Activated T-helper 1 cell treated with anti-CD3 and anti-CD28 coated beads, Interleukin-12 subunit alpha, Interleukin-12 subunit beta, Interleukin-2, Interleukin-4 antibody, amounts not matched to agents 30 ng/mL and 10 ng/mL and 1 ng/mL, durations not matched to agents 14 hours and 24 hours and 36 hours (primary cell): ENCODE measurements at regions not wholly inside any gene's neighbourhood (a gene's known extent, or its start where the extent isn't known, plus 50 kb on each side); places are given as distances from the start of the nearest gene placed in this dataset.

ENCODE experiments used
- DNase-seq: peaks from one replicate; pipeline ENCODE4 v3.0.0; 2021; ENCODE audit warnings: low spot score
- H3K27ac Mint-ChIP-seq: one replicate; pipeline ENCODE4 v1.8.0; 2021; ENCODE audit warnings: mild to moderate bottlenecking, mixed read lengths
- H3K27me3 Mint-ChIP-seq: one replicate; pipeline ENCODE4 v1.8.0; 2022; ENCODE audit warnings: mild to moderate bottlenecking, moderate library complexity, mixed read lengths; ENCODE audit not compliant: insufficient read depth
- H3K36me3 Mint-ChIP-seq: one replicate; pipeline ENCODE4 v1.8.0; 2021; ENCODE audit warnings: low read depth, mixed read lengths
- H3K4me1 Mint-ChIP-seq: one replicate; pipeline ENCODE4 v1.8.0; 2021; ENCODE audit warnings: low read depth, mixed read lengths
- H3K4me3 Mint-ChIP-seq: one replicate; pipeline ENCODE4 v1.8.0; 2021; ENCODE audit warnings: mild to moderate bottlenecking, moderate library complexity, mixed read lengths
- H3K9me3 Mint-ChIP-seq: one replicate; pipeline ENCODE4 v1.8.0; 2021; ENCODE audit warnings: mixed read lengths
- intact Hi-C: fragments of 100-400 bp; cut with micrococcal nuclease; formaldehyde crosslinking; loops from one replicate; pipeline ENCODE4 v1.15.1; 2024

DNA sequence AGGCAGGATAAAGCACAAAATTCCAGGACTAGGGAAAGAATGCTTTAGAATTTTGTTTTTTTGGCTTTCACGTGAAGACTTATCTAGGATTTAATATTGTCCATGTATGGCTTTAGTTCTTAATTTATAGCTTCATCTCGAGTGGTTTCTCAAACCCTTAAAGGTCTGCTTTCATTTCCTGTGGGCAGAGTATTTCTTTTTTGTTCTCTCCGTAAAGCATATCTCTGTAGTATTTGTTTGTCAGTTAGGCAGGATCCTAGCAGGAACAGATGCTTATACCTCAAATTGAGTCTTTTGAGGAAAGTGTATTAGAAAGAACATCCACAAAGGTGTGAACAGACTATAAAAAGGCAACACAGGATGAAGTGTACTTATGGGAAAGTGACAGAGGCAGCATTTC lies 697.1 kb upstream of the SEL1L start:
- Mint-ChIP-seq H3K36me3 (no peaks in the 10 kb centered on the region), H3K27me3 (no peaks in the 10 kb centered on the region), H3K4me1 (no peaks in the 10 kb centered on the region), H3K27ac (no peak overlapping the region), H3K9me3 (peaks cover 12% of the 10 kb centered on the region), H3K4me3 (no peak overlapping the region)
- intact Hi-C loops = no loop called here
- no peak for DNase-seq

- no peaks in the 10 kb centered on the region for H3K4me1 Mint-ChIP-seq
- H3K27ac Mint-ChIP-seq = no peak overlapping the region
- no peak overlapping the region for H3K4me3 Mint-ChIP-seq
- H3K27me3 Mint-ChIP-seq = no peaks in the 10 kb centered on the region
- intact Hi-C loops = no loop called here
- no peaks in the 10 kb centered on the region for H3K36me3 Mint-ChIP-seq
- peaks cover 19% of the 10 kb centered on the region for H3K9me3 Mint-ChIP-seq
- DNase-seq = no peak
Measured at GRCh38 chr14:82238649-82239048, 705.0 kb upstream of the SEL1L start.

GRCh38 chr14:82239223-82239622 lies 705.6 kb upstream of the SEL1L start:
- H3K36me3 Mint-ChIP-seq = no peaks in the 10 kb centered on the region
- H3K27ac Mint-ChIP-seq = no peak overlapping the region
- no peak for DNase-seq
- intact Hi-C loops = no loop called here
- no peaks in the 10 kb centered on the region for H3K4me1 Mint-ChIP-seq
- peaks cover 15% of the 10 kb centered on the region for H3K9me3 Mint-ChIP-seq
- no peak overlapping the region for H3K4me3 Mint-ChIP-seq
- H3K27me3 Mint-ChIP-seq = no peaks in the 10 kb centered on the region

- H3K27ac Mint-ChIP-seq = no peak overlapping the region
- no peaks in the 10 kb centered on the region for H3K4me1 Mint-ChIP-seq
- peaks cover 4% of the 10 kb centered on the region for H3K9me3 Mint-ChIP-seq
- DNase-seq = no peak
- no peak overlapping the region for H3K4me3 Mint-ChIP-seq
- H3K36me3 Mint-ChIP-seq = no peaks in the 10 kb centered on the region
- no peaks in the 10 kb centered on the region for H3K27me3 Mint-ChIP-seq
- intact Hi-C loops = no loop called here
Measured at GRCh38 chr14:82244791-82245190, 711.1 kb upstream of the SEL1L start.

DNA sequence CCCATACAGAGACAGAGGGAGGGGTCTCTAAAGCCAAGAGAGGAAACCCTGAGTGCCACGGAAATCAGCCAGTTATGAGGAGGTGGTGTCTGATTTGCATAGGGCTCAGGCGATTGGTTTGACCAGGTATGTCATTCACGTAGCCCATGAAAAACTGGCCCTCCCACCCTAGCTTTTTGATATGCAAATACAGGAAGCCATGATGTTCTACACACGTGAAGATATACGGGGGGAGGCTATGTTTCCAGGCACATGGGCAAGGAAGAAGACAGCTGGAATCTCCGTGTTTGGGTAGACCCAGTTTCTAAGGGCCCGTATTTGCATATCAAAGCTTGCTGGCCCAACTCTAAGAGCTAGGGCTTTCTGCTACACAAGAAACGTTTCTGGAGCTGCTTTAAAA lies 717.8 kb upstream of the SEL1L start:
- H3K36me3 Mint-ChIP-seq = no peaks in the 10 kb centered on the region
- H3K27me3 Mint-ChIP-seq = no peaks in the 10 kb centered on the region

GRCh38 chr14:82270286-82270685 lies 736.6 kb upstream of the SEL1L start:
- H3K27ac Mint-ChIP-seq = no peak overlapping the region

More for the DNA sequence above, 717.8 kb upstream of the SEL1L start:
- no peaks in the 10 kb centered on the region for H3K4me1 Mint-ChIP-seq
- peaks cover 19% of the 10 kb centered on the region for H3K9me3 Mint-ChIP-seq
- intact Hi-C loops = no loop called here
- H3K4me3 Mint-ChIP-seq = no peak overlapping the region
- DNase-seq = no peak
- no peak overlapping the region for H3K27ac Mint-ChIP-seq

DNA sequence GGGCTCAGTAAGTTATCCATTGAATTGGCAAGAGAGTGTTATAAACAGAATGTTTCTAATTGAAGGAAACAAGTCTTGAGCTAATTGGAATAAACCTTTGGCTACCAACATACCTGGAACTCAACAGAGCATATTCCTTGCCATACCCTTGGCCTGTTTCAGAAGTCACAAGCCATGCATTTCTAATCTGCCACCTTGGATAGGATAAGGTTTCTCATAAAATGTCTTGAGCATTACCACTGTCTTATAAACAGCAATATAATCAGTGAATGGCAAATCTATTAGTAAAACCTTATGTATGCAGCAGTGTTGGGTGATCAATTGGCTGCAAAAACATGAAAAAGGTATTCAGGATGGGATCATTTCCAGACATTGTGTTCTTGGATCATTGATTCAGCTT lies 765.2 kb upstream of the SEL1L start:
- Mint-ChIP-seq H3K27me3 (no peaks in the 10 kb centered on the region), H3K27ac (no peak overlapping the region), H3K4me1 (no peaks in the 10 kb centered on the region), H3K36me3 (no peaks in the 10 kb centered on the region), H3K9me3 (peaks cover 6% of the 10 kb centered on the region), H3K4me3 (no peak overlapping the region)
- intact Hi-C loops = no loop called here
- no peak for DNase-seq

More at GRCh38 chr14:82270286-82270685, 736.6 kb upstream of the SEL1L start:
- no peak for DNase-seq
- no peaks in the 10 kb centered on the region for H3K36me3 Mint-ChIP-seq
- peaks cover 13% of the 10 kb centered on the region for H3K9me3 Mint-ChIP-seq
- intact Hi-C loops = no loop called here
- H3K27me3 Mint-ChIP-seq = no peaks in the 10 kb centered on the region
- H3K4me1 Mint-ChIP-seq = no peaks in the 10 kb centered on the region
- H3K4me3 Mint-ChIP-seq = no peak overlapping the region

- DNase-seq = no peak
- Mint-ChIP-seq H3K27me3 (no peaks in the 10 kb centered on the region), H3K4me3 (no peak overlapping the region), H3K27ac (no peak overlapping the region), H3K9me3 (peaks cover 22% of the 10 kb centered on the region), H3K36me3 (no peaks in the 10 kb centered on the region), H3K4me1 (no peaks in the 10 kb centered on the region)
- intact Hi-C loops = no loop called here
Measured at GRCh38 chr14:82309199-82309598, 775.5 kb upstream of the SEL1L start.

GRCh38 chr14:82313889-82314288 lies 780.2 kb upstream of the SEL1L start:
- no peak overlapping the region for H3K4me3 Mint-ChIP-seq

DNA sequence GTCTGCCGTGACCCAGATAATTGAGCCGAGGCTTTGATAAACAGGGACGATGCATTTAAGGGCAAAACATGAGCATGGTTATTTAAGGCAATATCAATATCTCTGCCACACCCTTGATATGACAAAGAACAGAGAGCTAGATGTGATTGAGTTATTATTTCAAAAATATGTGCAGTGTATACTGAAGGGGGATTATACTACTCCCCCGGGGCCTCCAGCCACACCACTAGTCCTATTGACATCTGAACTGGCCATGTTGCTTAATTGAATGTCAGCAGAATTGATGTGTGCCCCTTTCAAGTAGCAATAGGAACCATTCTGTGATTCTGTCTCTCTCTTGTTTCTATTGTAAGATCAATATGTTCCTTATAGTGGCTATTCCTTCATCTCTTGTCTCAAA lies 794.8 kb upstream of the SEL1L start:
- H3K36me3 Mint-ChIP-seq = no peaks in the 10 kb centered on the region
- no peak for DNase-seq

More at GRCh38 chr14:82313889-82314288, 780.2 kb upstream of the SEL1L start:
- intact Hi-C loops = no loop called here
- Mint-ChIP-seq H3K27ac (no peak overlapping the region), H3K27me3 (no peaks in the 10 kb centered on the region), H3K9me3 (peaks cover 15% of the 10 kb centered on the region), H3K4me1 (no peaks in the 10 kb centered on the region), H3K36me3 (no peaks in the 10 kb centered on the region)
- no peak for DNase-seq

DNA sequence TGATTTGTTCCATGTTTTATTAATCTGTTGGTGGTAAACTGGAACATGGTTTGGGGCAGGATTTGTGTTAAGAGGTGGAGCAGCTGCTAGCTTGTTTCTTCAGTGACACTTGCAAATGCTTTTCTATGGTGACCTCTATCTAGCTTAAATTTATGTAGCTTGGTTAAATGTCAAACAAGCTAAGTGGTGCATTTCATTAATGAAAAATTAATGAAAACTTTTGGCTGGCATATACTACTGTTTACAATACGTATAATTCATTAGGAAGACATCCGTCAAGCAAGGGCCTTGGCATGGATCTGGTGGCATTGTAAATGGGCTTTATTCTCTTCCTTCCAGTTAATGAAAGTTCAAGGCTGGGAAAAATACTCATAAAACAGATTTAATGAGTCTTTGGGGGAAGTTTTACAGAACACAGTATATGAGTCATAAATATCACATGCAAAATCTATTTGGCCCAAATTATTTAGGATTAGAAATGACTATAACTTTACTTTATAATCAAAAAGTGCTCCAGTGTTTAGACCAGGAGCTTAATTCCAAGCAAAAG lies 807.7 kb upstream of the SEL1L start:
- Mint-ChIP-seq H3K27me3 (no peaks in the 10 kb centered on the region), H3K27ac (no peak overlapping the region), H3K4me3 (no peak overlapping the region), H3K4me1 (no peaks in the 10 kb centered on the region), H3K36me3 (no peaks in the 10 kb centered on the region), H3K9me3 (peaks cover 19% of the 10 kb centered on the region)
- DNase-seq = no peak
- intact Hi-C loops = no loop called here

More for the DNA sequence above, 794.8 kb upstream of the SEL1L start:
- no peaks in the 10 kb centered on the region for H3K4me1 Mint-ChIP-seq
- no peaks in the 10 kb centered on the region for H3K27me3 Mint-ChIP-seq
- peaks cover 8% of the 10 kb centered on the region for H3K9me3 Mint-ChIP-seq
- intact Hi-C loops = no loop called here
- no peak overlapping the region for H3K27ac Mint-ChIP-seq
- H3K4me3 Mint-ChIP-seq = no peak overlapping the region

DNA sequence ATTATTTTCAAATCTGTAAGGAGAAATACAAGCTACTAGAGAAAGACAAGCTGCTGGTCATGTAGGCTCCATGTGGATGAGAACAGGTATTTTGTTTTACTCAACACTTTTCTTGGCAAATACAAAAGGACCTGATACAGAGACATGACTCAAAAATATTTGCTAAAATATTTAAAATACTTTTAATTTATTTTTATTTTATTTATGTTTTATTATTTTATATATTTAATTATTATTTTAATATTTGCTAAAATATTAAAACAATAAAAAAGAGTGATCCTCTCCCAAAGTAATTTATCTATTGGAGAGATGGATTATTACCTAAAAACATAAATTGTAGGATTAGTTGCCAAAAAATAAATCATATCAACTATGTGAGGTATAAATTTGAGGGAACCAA lies 808.9 kb upstream of the SEL1L start:
- intact Hi-C loops = no loop called here
- no peaks in the 10 kb centered on the region for H3K27me3 Mint-ChIP-seq
- H3K36me3 Mint-ChIP-seq = no peaks in the 10 kb centered on the region
- DNase-seq = no peak
- no peak overlapping the region for H3K27ac Mint-ChIP-seq
- H3K4me1 Mint-ChIP-seq = no peaks in the 10 kb centered on the region
- H3K9me3 Mint-ChIP-seq = peaks cover 19% of the 10 kb centered on the region
- H3K4me3 Mint-ChIP-seq = no peak overlapping the region

DNA sequence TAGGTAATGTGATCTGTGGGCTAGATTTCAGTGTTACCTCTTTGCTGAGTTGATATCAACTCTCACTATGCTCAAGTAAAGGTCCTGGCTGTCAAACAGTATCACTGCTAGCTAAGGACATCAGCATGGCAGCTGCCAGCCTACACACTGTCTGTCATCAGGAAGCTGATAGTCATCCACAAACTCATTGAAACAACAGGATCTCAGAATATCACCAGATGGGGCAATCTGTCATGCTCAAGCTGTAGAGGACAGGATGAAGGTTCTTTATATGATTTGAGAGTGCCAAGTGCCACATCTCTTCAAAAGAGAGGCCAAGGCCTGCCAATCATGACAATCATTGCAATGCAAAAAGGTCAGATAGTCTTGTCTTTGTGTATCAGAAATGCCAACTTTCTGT lies 811.5 kb upstream of the SEL1L start:
- Mint-ChIP-seq H3K4me3 (no peak overlapping the region), H3K9me3 (peaks cover 19% of the 10 kb centered on the region), H3K36me3 (no peaks in the 10 kb centered on the region), H3K27ac (no peak overlapping the region), H3K27me3 (no peaks in the 10 kb centered on the region), H3K4me1 (no peaks in the 10 kb centered on the region)
- no peak for DNase-seq
- intact Hi-C loops = no loop called here

DNA sequence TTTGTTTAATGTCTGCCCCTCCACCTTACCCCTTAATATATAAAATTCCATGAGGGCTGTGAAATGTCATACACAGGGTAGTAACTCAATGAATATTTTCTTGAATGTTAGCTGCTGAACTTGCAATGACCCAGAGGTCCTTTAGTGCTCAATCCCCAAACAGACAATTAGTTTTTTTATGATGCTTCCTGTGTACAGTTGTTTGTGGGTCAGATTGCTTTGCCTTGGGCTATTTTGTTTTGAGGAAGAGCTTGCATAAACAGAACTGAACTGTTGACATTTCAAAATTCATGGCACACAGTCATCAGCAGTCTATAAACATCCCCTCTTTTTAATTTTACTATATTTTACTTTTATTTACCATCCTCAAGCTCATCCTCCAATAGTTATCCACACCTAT lies 820.5 kb upstream of the SEL1L start:
- Mint-ChIP-seq H3K27me3 (no peaks in the 10 kb centered on the region), H3K36me3 (no peaks in the 10 kb centered on the region), H3K9me3 (peaks cover 24% of the 10 kb centered on the region), H3K4me1 (no peaks in the 10 kb centered on the region), H3K27ac (no peak overlapping the region), H3K4me3 (no peak overlapping the region)
- DNase-seq = no peak
- intact Hi-C loops = no loop called here
